ENCODE measurements at regions not wholly inside any gene's neighbourhood (a gene's known extent, or its start where the extent isn't known, plus 50 kb on each side); places are given as distances from the start of the nearest gene placed in this dataset.

DNA sequence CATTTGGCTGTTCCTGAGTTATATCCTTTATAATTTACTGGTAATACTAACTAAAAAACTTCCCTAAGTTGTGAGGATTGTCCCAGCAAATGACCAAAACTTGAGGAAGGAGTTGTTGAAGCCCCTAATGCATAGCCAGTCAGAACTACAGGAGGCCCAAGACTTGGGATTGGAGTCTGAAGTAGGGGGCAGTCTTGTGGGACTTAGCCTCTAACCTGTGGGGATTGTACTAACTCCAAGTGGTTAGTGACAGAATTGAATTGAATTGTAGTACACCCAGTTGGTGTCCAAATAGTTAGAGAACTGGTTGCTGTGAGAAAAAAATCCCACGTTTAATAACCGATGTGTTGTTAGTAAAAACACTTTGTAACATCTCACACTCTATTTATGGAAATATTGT is 1506.3 kb downstream of the ADGRL3 start:
- Mint-ChIP-seq H3K27ac (no peak overlapping the region), H3K36me3 (no peaks in the 10 kb centered on the region), H3K27me3 (ENCODE audit: low read depth) (no peaks in the 10 kb centered on the region), H3K9me3 (no peaks in the 10 kb centered on the region), H3K4me1 (peaks cover 10% of the 10 kb centered on the region), H3K4me3 (no peak overlapping the region)
- no peak for DNase-seq (ENCODE audit: low spot score in 2 of 2, unreplicated experiment in 2 of 2)
- no peak for TF ChIP-seq CTCF (IDR thresholded peaks at IDR 0.05; ENCODE audit: unreplicated experiment)

DNA sequence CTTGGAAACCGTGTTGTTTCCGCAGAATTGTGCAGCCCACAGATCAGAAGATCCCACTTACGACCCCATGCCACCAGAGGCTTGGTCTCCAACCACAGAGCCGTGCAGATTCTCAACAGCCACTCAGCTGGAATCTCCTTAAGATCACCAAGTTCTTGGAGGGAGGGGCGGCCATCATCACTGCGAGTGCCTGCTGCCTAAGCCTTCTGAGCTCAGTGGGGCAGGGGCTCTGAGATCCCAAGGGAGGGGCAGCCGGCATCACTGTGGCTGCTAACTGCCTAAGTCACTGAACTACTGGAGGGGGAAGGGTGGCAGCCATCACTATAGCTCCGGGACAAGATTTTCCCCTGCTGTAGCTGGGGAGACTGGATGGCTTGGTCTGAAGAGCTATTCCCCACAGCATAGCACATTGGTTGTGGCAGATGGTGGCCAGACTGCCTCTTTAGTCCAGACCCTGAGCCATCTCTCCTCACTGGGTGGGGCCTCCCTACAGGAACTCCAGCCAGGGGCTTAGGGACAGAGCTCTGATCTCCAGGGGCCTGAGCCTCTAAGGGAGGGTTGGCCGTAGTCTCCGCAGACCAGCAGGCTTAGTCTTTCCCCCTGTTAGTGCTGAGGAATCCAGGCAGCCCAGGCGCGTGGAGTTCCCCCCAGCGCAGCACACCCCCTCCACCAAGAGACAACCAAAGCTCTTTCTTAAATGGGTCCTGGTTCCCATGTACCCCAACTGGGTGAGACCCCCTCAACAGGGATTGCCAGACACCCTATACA is 1483.9 kb downstream of the ADGRL3 start:
- no peak for DNase-seq (ENCODE audit: low spot score in 2 of 2, unreplicated experiment in 2 of 2)
- no peak overlapping the region for H3K4me3 Mint-ChIP-seq
- H3K27ac Mint-ChIP-seq: no peak overlapping the region
- H3K36me3 Mint-ChIP-seq: no peaks in the 10 kb centered on the region
- H3K4me1 Mint-ChIP-seq: no peaks in the 10 kb centered on the region
- no peak for TF ChIP-seq CTCF (IDR thresholded peaks at IDR 0.05; ENCODE audit: unreplicated experiment)
- H3K27me3 Mint-ChIP-seq (ENCODE audit: low read depth): no peaks in the 10 kb centered on the region
- H3K9me3 Mint-ChIP-seq: peaks cover 4% of the 10 kb centered on the region

- DNase-seq (ENCODE audit: low spot score in 2 of 2, unreplicated experiment in 2 of 2): no peak
Measured at GRCh38 chr4:62676962-62677361, 1476.8 kb downstream of the ADGRL3 start.

DNA sequence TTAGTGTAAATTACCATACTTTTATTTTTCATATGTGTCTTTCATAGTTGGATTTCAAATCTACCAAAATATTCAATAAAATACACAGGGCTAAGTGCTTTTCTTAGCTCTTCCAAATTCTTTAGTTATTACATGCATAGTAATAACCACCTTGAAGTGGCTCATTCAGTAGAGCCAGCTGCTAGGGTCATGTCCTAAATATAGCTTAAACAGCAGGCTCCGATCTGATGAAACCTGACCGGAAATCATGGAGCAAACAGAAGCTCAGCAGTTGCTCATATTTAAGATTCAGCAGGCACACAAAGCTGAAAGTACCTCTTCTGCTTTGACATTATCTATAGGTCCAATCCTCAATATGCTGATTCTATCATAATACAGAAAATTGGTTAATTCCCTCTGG is 1470.4 kb downstream of the ADGRL3 start:
- H3K4me3 Mint-ChIP-seq: no peak overlapping the region
- DNase-seq (ENCODE audit: low spot score in 2 of 2, unreplicated experiment in 2 of 2): no peak

More at GRCh38 chr4:62676962-62677361, 1476.8 kb downstream of the ADGRL3 start:
- peaks cover 16% of the 10 kb centered on the region for H3K9me3 Mint-ChIP-seq
- no peak overlapping the region for H3K27ac Mint-ChIP-seq
- no peak for TF ChIP-seq CTCF (IDR thresholded peaks at IDR 0.05; ENCODE audit: unreplicated experiment)
- peaks cover 3% of the 10 kb centered on the region for H3K36me3 Mint-ChIP-seq
- no peak overlapping the region for H3K4me3 Mint-ChIP-seq
- no peaks in the 10 kb centered on the region for H3K27me3 Mint-ChIP-seq (ENCODE audit: low read depth)
- no peaks in the 10 kb centered on the region for H3K4me1 Mint-ChIP-seq

GRCh38 chr4:62661821-62662220 is 1461.7 kb downstream of the ADGRL3 start:
- Mint-ChIP-seq H3K36me3 (no peaks in the 10 kb centered on the region), H3K27me3 (ENCODE audit: low read depth) (peaks cover 5% of the 10 kb centered on the region), H3K4me1 (no peaks in the 10 kb centered on the region), H3K9me3 (peaks cover 6% of the 10 kb centered on the region), H3K27ac (no peak overlapping the region), H3K4me3 (no peak overlapping the region)
- TF ChIP-seq CTCF (IDR thresholded peaks at IDR 0.05; ENCODE audit: unreplicated experiment): no peak
- no peak for DNase-seq (ENCODE audit: low spot score in 2 of 2, unreplicated experiment in 2 of 2)

More for the DNA sequence above, 1470.4 kb downstream of the ADGRL3 start:
- no peaks in the 10 kb centered on the region for H3K27me3 Mint-ChIP-seq (ENCODE audit: low read depth)
- H3K27ac Mint-ChIP-seq: no peak overlapping the region
- no peaks in the 10 kb centered on the region for H3K36me3 Mint-ChIP-seq
- no peaks in the 10 kb centered on the region for H3K4me1 Mint-ChIP-seq
- peaks cover 11% of the 10 kb centered on the region for H3K9me3 Mint-ChIP-seq
- no peak for TF ChIP-seq CTCF (IDR thresholded peaks at IDR 0.05; ENCODE audit: unreplicated experiment)

Measured in mesothelial cell of epicardium (in vitro differentiated cells).